Right lobe of liver (tissue), 4 donors: ENCODE measurements at regions not wholly inside any gene's neighbourhood (a gene's known extent, or its start where the extent isn't known, plus 50 kb on each side); places are given as distances from the start of the nearest gene placed in this dataset.

Experiments
- POLR2A ChIP-seq: fragments of 450-650 bp; IDR thresholded peaks from one replicate; pipeline ENCODE4 v1.6.1; 2017; ENCODE audit warnings: antibody characterized with exemption, mild to moderate bottlenecking
- TF ChIP-seq, protein P1 (sequence below), 4 donors: fragments of 200-600 bp in 3 of 4; fragments of 450-650 bp in 1 of 4; IDR thresholded peaks; one replicate each; pipeline versions ENCODE4 v1.5.1 to v1.8.0; 2016 to 2022; ENCODE audit warnings: antibody characterized with exemption in 4 of 4, mild to moderate bottlenecking in 2 of 4
- donor health status: DM: no; HTN: no; CAD: no.
- donor health status: DM: no; HTN: no; CAD: no.
- donor health status: DM: no; HTN: yes; CAD: no.

DNA sequence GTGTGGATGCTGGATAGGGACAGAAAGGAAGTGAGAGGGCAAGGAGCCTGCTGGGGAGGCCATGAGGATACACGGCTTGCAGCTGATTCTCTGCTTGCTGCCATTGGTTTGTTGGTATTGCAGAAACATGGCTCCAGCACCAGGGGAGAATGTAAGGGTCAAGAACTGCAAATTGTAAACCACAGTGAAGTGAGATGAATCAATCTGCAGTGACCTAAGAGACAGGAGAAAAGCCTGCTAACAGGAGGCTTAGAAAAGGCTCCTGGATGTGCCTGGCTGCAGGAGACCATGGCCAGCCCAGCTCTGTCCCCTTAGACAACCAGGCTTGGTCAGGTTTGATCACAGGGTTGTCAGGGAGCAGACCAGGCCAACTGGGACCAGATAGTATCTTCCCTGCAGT lies 233.7 kb upstream of the CADM1 start:
- TF ChIP-seq, protein P1, sequence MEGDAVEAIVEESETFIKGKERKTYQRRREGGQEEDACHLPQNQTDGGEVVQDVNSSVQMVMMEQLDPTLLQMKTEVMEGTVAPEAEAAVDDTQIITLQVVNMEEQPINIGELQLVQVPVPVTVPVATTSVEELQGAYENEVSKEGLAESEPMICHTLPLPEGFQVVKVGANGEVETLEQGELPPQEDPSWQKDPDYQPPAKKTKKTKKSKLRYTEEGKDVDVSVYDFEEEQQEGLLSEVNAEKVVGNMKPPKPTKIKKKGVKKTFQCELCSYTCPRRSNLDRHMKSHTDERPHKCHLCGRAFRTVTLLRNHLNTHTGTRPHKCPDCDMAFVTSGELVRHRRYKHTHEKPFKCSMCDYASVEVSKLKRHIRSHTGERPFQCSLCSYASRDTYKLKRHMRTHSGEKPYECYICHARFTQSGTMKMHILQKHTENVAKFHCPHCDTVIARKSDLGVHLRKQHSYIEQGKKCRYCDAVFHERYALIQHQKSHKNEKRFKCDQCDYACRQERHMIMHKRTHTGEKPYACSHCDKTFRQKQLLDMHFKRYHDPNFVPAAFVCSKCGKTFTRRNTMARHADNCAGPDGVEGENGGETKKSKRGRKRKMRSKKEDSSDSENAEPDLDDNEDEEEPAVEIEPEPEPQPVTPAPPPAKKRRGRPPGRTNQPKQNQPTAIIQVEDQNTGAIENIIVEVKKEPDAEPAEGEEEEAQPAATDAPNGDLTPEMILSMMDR (IDR thresholded peaks at IDR 0.05), result no peak
- TF ChIP-seq POLR2A, result no peak
